Transverse colon (tissue), 3 donors: ENCODE measurements at regions not wholly inside any gene's neighbourhood (a gene's known extent, or its start where the extent isn't known, plus 50 kb on each side); places are given as distances from the start of the nearest gene placed in this dataset.

Experiments
- EP300 ChIP-seq: sonication (generic); formaldehyde crosslinking; IDR thresholded peaks from one replicate; pipeline ENCODE4 v1.6.1; 2017; ENCODE audit warnings: antibody characterized with exemption, low read depth
- TF ChIP-seq, protein P1 (sequence below), 5 experiments: fragments of 200-600 bp in 3 of 5; fragments of 450-650 bp in 2 of 5; sonication (generic) in 3 of 5; IDR thresholded peaks; 1 replicate in 2 of 5; 2 replicates in 3 of 5; pipeline ENCODE4 v1.5.1; 2016 to 2017; ENCODE audit warnings: antibody characterized with exemption in 5 of 5, inconsistent platforms in 3 of 5, mild to moderate bottlenecking in 2 of 5, moderate library complexity in 1 of 5

DNA sequence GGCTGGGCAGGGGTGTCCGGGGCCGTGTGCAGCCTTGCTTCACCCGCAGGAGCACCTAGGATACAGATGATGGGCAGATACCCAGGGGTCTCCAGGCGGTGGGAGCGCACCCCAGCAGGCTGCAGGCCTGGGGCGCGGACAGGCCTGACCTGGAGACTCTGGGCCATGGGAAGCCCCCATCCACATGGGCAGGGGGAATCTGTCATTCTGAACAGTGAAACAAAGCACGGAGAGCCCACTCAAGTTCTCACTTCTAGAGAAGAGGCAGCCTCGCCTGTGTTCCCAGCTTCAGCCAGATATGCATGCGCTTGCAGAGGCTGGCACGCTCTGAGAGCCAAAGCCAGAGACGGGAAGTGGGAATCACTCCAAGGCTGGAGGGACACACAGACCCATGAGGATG lies 333.1 kb downstream of the BRD1 start:
- TF ChIP-seq, protein P1, sequence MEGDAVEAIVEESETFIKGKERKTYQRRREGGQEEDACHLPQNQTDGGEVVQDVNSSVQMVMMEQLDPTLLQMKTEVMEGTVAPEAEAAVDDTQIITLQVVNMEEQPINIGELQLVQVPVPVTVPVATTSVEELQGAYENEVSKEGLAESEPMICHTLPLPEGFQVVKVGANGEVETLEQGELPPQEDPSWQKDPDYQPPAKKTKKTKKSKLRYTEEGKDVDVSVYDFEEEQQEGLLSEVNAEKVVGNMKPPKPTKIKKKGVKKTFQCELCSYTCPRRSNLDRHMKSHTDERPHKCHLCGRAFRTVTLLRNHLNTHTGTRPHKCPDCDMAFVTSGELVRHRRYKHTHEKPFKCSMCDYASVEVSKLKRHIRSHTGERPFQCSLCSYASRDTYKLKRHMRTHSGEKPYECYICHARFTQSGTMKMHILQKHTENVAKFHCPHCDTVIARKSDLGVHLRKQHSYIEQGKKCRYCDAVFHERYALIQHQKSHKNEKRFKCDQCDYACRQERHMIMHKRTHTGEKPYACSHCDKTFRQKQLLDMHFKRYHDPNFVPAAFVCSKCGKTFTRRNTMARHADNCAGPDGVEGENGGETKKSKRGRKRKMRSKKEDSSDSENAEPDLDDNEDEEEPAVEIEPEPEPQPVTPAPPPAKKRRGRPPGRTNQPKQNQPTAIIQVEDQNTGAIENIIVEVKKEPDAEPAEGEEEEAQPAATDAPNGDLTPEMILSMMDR (IDR thresholded peaks at IDR 0.05): no peak
- no peak for TF ChIP-seq EP300
